ENCODE measurements at regions not wholly inside any gene's neighbourhood (a gene's known extent, or its start where the extent isn't known, plus 50 kb on each side); places are given as distances from the start of the nearest gene placed in this dataset.

DNA sequence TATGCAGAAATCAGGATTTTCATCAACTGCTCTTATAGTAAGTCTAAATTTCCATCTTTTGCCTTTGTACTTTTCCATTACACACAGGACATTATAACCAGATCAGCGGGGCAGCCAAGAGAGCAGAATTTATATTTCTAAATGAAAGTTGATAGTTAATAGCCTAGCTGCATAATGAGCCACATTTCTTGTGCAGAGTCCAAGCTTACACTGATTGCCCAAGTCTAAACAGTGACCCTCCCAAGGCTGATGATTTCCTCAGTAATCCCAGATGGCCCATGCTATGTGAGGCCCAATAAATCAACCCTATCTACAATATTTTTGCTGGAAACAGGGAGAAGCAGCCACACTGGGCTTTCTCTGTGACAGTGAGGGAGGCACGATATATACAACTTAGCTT lies 475.8 kb upstream of the KCNMB2 start:
- no peak for TF ChIP-seq EZH2phosphoT487 (IDR thresholded peaks at IDR 0.05; ENCODE audit: borderline replicate concordance, low read length)
- no peak for TF ChIP-seq EZH2 (IDR thresholded peaks at IDR 0.05; ENCODE audit: low read length, unreplicated experiment)

Measured in PC-3 (cell line).